OCI-LY1 (cell line): ENCODE measurements at regions not wholly inside any gene's neighbourhood (a gene's known extent, or its start where the extent isn't known, plus 50 kb on each side); places are given as distances from the start of the nearest gene placed in this dataset.

Experiments used
- H2AFZ ChIP-seq: fragments of 200-600 bp; sonication (generic), shearing (Covaris generic); 2 replicates; pipeline ENCODE4 v1.6.0; 2014; ENCODE audit warnings: antibody characterized with exemption, mild to moderate bottlenecking, low read length
- H3F3A ChIP-seq: fragments of 200-600 bp; sonication (generic), shearing (Covaris generic); 2 replicates; pipeline ENCODE4 v1.6.0; 2014; ENCODE audit warnings: mild to moderate bottlenecking, antibody characterized with exemption, low read length, moderate library complexity; ENCODE audit not compliant: insufficient read depth
- H3K27ac ChIP-seq: fragments of 200-600 bp; sonication (generic); 2 replicates; pipeline ENCODE4 v1.5.1; 2014; ENCODE audit warnings: low read length, mixed run types, mild to moderate bottlenecking, low read depth; ENCODE audit not compliant: poor library complexity, severe bottlenecking
- H3K27me3 ChIP-seq: fragments of 200-600 bp; sonication (generic); 2 replicates; pipeline ENCODE4 v1.6.0; 2014; ENCODE audit warnings: antibody characterized with exemption, mild to moderate bottlenecking, low read length, moderate library complexity; ENCODE audit not compliant: insufficient read depth
- H3K36me3 ChIP-seq: fragments of 200-600 bp; sonication (generic); 2 replicates; pipeline ENCODE4 v1.6.1; 2014; ENCODE audit warnings: mild to moderate bottlenecking, antibody characterized with exemption, low read length, moderate library complexity, mixed read lengths; ENCODE audit not compliant: insufficient read depth
- H3K4me1 ChIP-seq: fragments of 200-600 bp; sonication (generic); 2 replicates; pipeline ENCODE4 v1.5.1; 2014; ENCODE audit warnings: mild to moderate bottlenecking, low read length, moderate library complexity; ENCODE audit not compliant: insufficient read depth, severe bottlenecking
- H3K4me2 ChIP-seq: fragments of 200-600 bp; sonication (generic), shearing (Covaris generic); 2 replicates; pipeline ENCODE4 v1.6.1; 2014; ENCODE audit warnings: low read length
- H3K4me3 ChIP-seq: fragments of 200-600 bp; sonication (generic); 2 replicates; pipeline ENCODE4 v1.5.1; 2014; ENCODE audit warnings: low read length, low read depth, mild to moderate bottlenecking, mixed read lengths; ENCODE audit not compliant: poor library complexity, severe bottlenecking
- H3K79me2 ChIP-seq: fragments of 200-600 bp; shearing (Covaris generic); 2 replicates; pipeline ENCODE4 v1.6.1; 2016; ENCODE audit warnings: mixed run types, low read length, mixed read lengths; ENCODE audit not compliant: insufficient read depth
- H3K9ac ChIP-seq: fragments of 200-600 bp; sonication (generic), shearing (Covaris generic); 2 replicates; pipeline ENCODE4 v1.6.1; 2014; ENCODE audit warnings: mild to moderate bottlenecking, low read length, mixed read lengths
- H3K9me2 ChIP-seq: fragments of 200-600 bp; sonication (generic), shearing (Covaris generic); 2 replicates; pipeline ENCODE4 v1.6.1; 2014; ENCODE audit warnings: low read depth, mild to moderate bottlenecking, low read length, mixed read lengths
- H3K9me3 ChIP-seq: fragments of 200-600 bp; shearing (Covaris generic); 2 replicates; pipeline ENCODE4 v1.6.1; 2014; ENCODE audit warnings: low read length, mixed read lengths
- H4K20me1 ChIP-seq: fragments of 200-600 bp; sonication (generic), shearing (Covaris generic); 2 replicates; pipeline ENCODE4 v1.6.0; 2016; ENCODE audit warnings: mild to moderate bottlenecking, low read length; ENCODE audit not compliant: insufficient read depth
- CTCF ChIP-seq: fragments of 200-600 bp; sonication (generic), shearing (Covaris generic); IDR thresholded peaks from 2 replicates; pipeline ENCODE4 v1.5.1; 2017; ENCODE audit warnings: mild to moderate bottlenecking, antibody characterized with exemption, low read length, moderate library complexity, mixed read lengths
- EZH2 ChIP-seq: fragments of 200-600 bp; sonication (generic), shearing (Covaris generic); IDR thresholded peaks from 2 replicates; pipeline ENCODE4 v1.8.0; 2017; ENCODE audit warnings: borderline replicate concordance, mixed run types, mild to moderate bottlenecking, antibody characterized with exemption, low read length, moderate library complexity, mixed read lengths

- no peaks in the 10 kb centered on the region for H3K79me2 ChIP-seq
- no peaks in the 10 kb centered on the region for H3K9me3 ChIP-seq
- no peak overlapping the region for H3K9ac ChIP-seq
- H3K4me3 ChIP-seq = no peak overlapping the region
- no peaks in the 10 kb centered on the region for H3F3A ChIP-seq
- H3K27me3 ChIP-seq = no peaks in the 10 kb centered on the region
- no peak for TF ChIP-seq CTCF
- no peak for TF ChIP-seq EZH2
- no peak overlapping the region for H3K27ac ChIP-seq
- H3K4me2 ChIP-seq = no peak overlapping the region
- no peaks in the 10 kb centered on the region for H3K36me3 ChIP-seq
- no peak overlapping the region for H2AFZ ChIP-seq
- H3K4me1 ChIP-seq = no peaks in the 10 kb centered on the region
- no peaks in the 10 kb centered on the region for H3K9me2 ChIP-seq
- H4K20me1 ChIP-seq = no peaks in the 10 kb centered on the region
These were observed 260.9 kb downstream of the KIF4B start for GRCh38 chr5:155274484-155274883.

GRCh38 chr5:155275222-155275621, 261.7 kb downstream of the KIF4B start:
- H3K9ac ChIP-seq = no peak overlapping the region
- no peak overlapping the region for H3K4me2 ChIP-seq
- TF ChIP-seq EZH2 (no peak), CTCF (no peak)
- H3K9me3 ChIP-seq = no peaks in the 10 kb centered on the region
- no peaks in the 10 kb centered on the region for H3K9me2 ChIP-seq
- H3F3A ChIP-seq = no peaks in the 10 kb centered on the region
- H3K79me2 ChIP-seq = no peaks in the 10 kb centered on the region
- no peak overlapping the region for H2AFZ ChIP-seq
- H3K36me3 ChIP-seq = no peaks in the 10 kb centered on the region
- no peaks in the 10 kb centered on the region for H3K4me1 ChIP-seq
- no peak overlapping the region for H3K4me3 ChIP-seq
- H4K20me1 ChIP-seq = no peaks in the 10 kb centered on the region
- no peak overlapping the region for H3K27ac ChIP-seq
- no peaks in the 10 kb centered on the region for H3K27me3 ChIP-seq

GRCh38 chr5:155276231-155276630, 262.7 kb downstream of the KIF4B start:
- no peaks in the 10 kb centered on the region for H4K20me1 ChIP-seq
- TF ChIP-seq CTCF (no peak), EZH2 (no peak)

More at GRCh38 chr5:155276231-155276630, 262.7 kb downstream of the KIF4B start:
- no peak overlapping the region for H3K4me2 ChIP-seq
- H3K27ac ChIP-seq = no peak overlapping the region
- no peak overlapping the region for H3K9ac ChIP-seq
- no peaks in the 10 kb centered on the region for H3K9me3 ChIP-seq
- H3K27me3 ChIP-seq = no peaks in the 10 kb centered on the region
- H2AFZ ChIP-seq = no peak overlapping the region
- no peak overlapping the region for H3K4me3 ChIP-seq
- no peaks in the 10 kb centered on the region for H3K79me2 ChIP-seq
- H3K4me1 ChIP-seq = no peaks in the 10 kb centered on the region
- H3K36me3 ChIP-seq = no peaks in the 10 kb centered on the region
- H3K9me2 ChIP-seq = no peaks in the 10 kb centered on the region
- no peaks in the 10 kb centered on the region for H3F3A ChIP-seq
